Caco-2 (cell line): ENCODE measurements at regions not wholly inside any gene's neighbourhood (a gene's known extent, or its start where the extent isn't known, plus 50 kb on each side); places are given as distances from the start of the nearest gene placed in this dataset.

ENCODE experiments used
- BruUV-seq: library from RNA; stranded (reverse); fragments of 400-500 nt; replicated peaks from 2 replicates; lab custom pipeline; 2021; lab: Mats Ljungman, UMichigan
- CTCF ChIA-PET: fragments of 300-600 bp; sonication (Branson Sonifier 250); formaldehyde crosslinking; loops from one replicate; lab custom pipeline; 2022; ENCODE audit warnings: antibody characterized with exemption; lab: Charles Lee
- POLR2A ChIA-PET: fragments of 300-600 bp; sonication (Branson Sonifier 250); formaldehyde crosslinking; loops from one replicate; lab custom pipeline; 2022; ENCODE audit warnings: antibody characterized with exemption; lab: Charles Lee
- DNase-seq, 2 experiments: peaks; one replicate each; pipeline versions ENCODE4 v3.0.0 to v3.0.0-alpha.2; 2020 to 2022
- H3K27me3 ChIP-seq: replicated peaks from 2 replicates; pipeline ENCODE4 v1.6.0; 2011; ENCODE audit warnings: low read length; ENCODE audit not compliant: control insufficient read depth, insufficient read depth
- H3K36me3 ChIP-seq: 2 replicates; pipeline ENCODE4 v1.5.1; 2011; ENCODE audit warnings: low read length; ENCODE audit not compliant: control insufficient read depth, insufficient read depth
- H3K4me1 ChIP-seq: fragments of 250-450 bp; sonication (Bioruptor Pico); 2 replicates; pipeline ENCODE4 v1.5.1; 2020; ENCODE audit warnings: mild to moderate bottlenecking
- H3K4me3 ChIP-seq: 2 replicates; pipeline ENCODE4 v1.5.1; 2011; ENCODE audit warnings: low read depth, mild to moderate bottlenecking, control low read depth, low read length
- H3K9me3 ChIP-seq: fragments of 250-450 bp; sonication (Bioruptor Pico); 2 replicates; pipeline ENCODE4 v1.5.1; 2020; ENCODE audit warnings: mild to moderate bottlenecking, moderate library complexity
- H3K27ac Mint-ChIP-seq: one replicate; pipeline ENCODE4 v1.8.0; 2022; ENCODE audit warnings: mixed read lengths; ENCODE audit not compliant: unreplicated experiment
- H3K27me3 Mint-ChIP-seq: one replicate; pipeline ENCODE4 v1.8.0; 2022; ENCODE audit warnings: mixed read lengths; ENCODE audit not compliant: insufficient read depth, unreplicated experiment
- H3K36me3 Mint-ChIP-seq: one replicate; pipeline ENCODE4 v1.8.0; 2022; ENCODE audit warnings: mild to moderate bottlenecking, mixed read lengths; ENCODE audit not compliant: insufficient read depth, unreplicated experiment
- H3K4me1 Mint-ChIP-seq: one replicate; pipeline ENCODE4 v1.8.0; 2022; ENCODE audit warnings: low read depth, mixed read lengths; ENCODE audit not compliant: unreplicated experiment
- H3K4me3 Mint-ChIP-seq: one replicate; pipeline ENCODE4 v1.8.0; 2022; ENCODE audit warnings: mild to moderate bottlenecking, moderate library complexity, mixed read lengths; ENCODE audit not compliant: unreplicated experiment
- H3K9me3 Mint-ChIP-seq: one replicate; pipeline ENCODE4 v1.8.0; 2022; ENCODE audit warnings: mixed read lengths; ENCODE audit not compliant: unreplicated experiment
- intact Hi-C: fragments of 100-400 bp; cut with micrococcal nuclease; formaldehyde crosslinking; loops from one replicate; pipeline ENCODE4 v1.10.0; 2022; ENCODE audit not compliant: unreplicated experiment
- TF ChIP-seq, protein P1 (sequence below), 2 experiments: fragments of 200-600 bp in 1 of 2; IDR thresholded peaks; 1 replicate in 1 of 2; 2 replicates in 1 of 2; pipeline versions ENCODE4 v1.5.1 to v1.8.0; 2011 to 2022; ENCODE audit warnings: antibody characterized with exemption in 1 of 2, control low read depth in 1 of 2, inconsistent platforms in 1 of 2, low read depth in 1 of 2, low read length in 1 of 2, mild to moderate bottlenecking in 1 of 2, moderate library complexity in 1 of 2; ENCODE audit not compliant: insufficient read depth in 1 of 2, severe bottlenecking in 1 of 2, unreplicated experiment in 1 of 2

DNA sequence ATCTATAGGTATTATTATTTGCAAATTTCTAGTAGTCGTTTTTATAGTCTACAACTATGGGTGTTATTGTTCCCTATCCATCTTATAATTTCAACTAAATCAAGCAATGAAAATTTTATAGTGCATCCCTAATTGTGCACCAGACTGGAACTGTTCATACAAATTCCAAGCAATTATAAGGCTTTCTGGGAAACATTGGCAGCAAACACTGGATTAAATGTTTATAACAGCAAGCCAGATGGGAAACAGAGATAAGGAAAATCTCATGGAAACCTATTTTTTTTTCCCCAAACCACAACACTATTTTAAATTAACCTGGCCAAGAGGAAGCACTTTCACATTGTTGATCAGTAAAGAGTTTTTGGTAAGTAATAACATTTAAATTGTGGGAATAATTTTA, 524.3 kb downstream of the RASEF start:
- H3K4me1 Mint-ChIP-seq = no peaks in the 10 kb centered on the region
- H3K9me3 Mint-ChIP-seq = no peaks in the 10 kb centered on the region
- CTCF ChIA-PET = no interaction called here
- H3K27ac Mint-ChIP-seq = no peak overlapping the region
- POLR2A ChIA-PET = no interaction called here
- no peaks in the 10 kb centered on the region for H3K36me3 Mint-ChIP-seq
- intact Hi-C loops = no loop called here
- H3K4me1 ChIP-seq = no peaks in the 10 kb centered on the region
- no peaks in the 10 kb centered on the region for H3K9me3 ChIP-seq
- no peaks in the 10 kb centered on the region for H3K27me3 ChIP-seq
- H3K27me3 Mint-ChIP-seq = no peaks in the 10 kb centered on the region
- BruUV-seq = no TSS peak
- H3K4me3 Mint-ChIP-seq = no peak overlapping the region
- no peak for DNase-seq
- no peaks in the 10 kb centered on the region for H3K36me3 ChIP-seq
- TF ChIP-seq, protein P1, sequence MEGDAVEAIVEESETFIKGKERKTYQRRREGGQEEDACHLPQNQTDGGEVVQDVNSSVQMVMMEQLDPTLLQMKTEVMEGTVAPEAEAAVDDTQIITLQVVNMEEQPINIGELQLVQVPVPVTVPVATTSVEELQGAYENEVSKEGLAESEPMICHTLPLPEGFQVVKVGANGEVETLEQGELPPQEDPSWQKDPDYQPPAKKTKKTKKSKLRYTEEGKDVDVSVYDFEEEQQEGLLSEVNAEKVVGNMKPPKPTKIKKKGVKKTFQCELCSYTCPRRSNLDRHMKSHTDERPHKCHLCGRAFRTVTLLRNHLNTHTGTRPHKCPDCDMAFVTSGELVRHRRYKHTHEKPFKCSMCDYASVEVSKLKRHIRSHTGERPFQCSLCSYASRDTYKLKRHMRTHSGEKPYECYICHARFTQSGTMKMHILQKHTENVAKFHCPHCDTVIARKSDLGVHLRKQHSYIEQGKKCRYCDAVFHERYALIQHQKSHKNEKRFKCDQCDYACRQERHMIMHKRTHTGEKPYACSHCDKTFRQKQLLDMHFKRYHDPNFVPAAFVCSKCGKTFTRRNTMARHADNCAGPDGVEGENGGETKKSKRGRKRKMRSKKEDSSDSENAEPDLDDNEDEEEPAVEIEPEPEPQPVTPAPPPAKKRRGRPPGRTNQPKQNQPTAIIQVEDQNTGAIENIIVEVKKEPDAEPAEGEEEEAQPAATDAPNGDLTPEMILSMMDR (IDR thresholded peaks at IDR 0.05; ENCODE audit: insufficient read depth in 1 of 2, low read depth in 1 of 2, low read length in 1 of 2, severe bottlenecking in 1 of 2, unreplicated experiment in 1 of 2) = no peak
- no peak overlapping the region for H3K4me3 ChIP-seq

DNA sequence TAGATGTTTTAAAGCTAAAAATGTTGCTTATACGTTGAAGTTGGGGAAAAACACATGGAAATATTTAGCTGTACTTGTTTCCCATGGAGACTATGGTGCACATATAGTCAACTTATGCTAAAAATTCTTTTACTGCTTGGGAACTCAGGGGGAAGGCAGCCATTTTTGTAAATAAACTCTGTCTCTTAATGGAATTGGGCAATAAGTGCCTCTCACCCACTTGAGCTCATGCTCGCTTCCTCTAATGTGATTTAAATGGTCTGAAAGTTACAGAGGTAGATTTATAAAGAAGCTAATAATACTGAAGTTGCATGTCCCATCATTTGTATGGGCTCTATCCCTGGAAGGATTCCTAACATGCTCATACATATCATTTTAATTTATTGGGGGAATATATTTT, 523.8 kb downstream of the RASEF start:
- Histone ChIP-seq H3K27me3 (no peaks in the 10 kb centered on the region), H3K4me3 (no peak overlapping the region), H3K36me3 (no peaks in the 10 kb centered on the region), H3K9me3 (no peaks in the 10 kb centered on the region), H3K4me1 (no peaks in the 10 kb centered on the region)
- no peak overlapping the region for H3K27ac Mint-ChIP-seq
- no peaks in the 10 kb centered on the region for H3K36me3 Mint-ChIP-seq
- POLR2A ChIA-PET = no interaction called here
- intact Hi-C loops = no loop called here
- CTCF ChIA-PET = no interaction called here
- DNase-seq = no peak
- no peaks in the 10 kb centered on the region for H3K4me1 Mint-ChIP-seq
- BruUV-seq = no TSS peak
- TF ChIP-seq, protein P1 (IDR thresholded peaks at IDR 0.05; ENCODE audit: insufficient read depth in 1 of 2, low read depth in 1 of 2, low read length in 1 of 2, severe bottlenecking in 1 of 2, unreplicated experiment in 1 of 2) = no peak
- H3K4me3 Mint-ChIP-seq = no peak overlapping the region
- no peaks in the 10 kb centered on the region for H3K27me3 Mint-ChIP-seq
- H3K9me3 Mint-ChIP-seq = no peaks in the 10 kb centered on the region

DNA sequence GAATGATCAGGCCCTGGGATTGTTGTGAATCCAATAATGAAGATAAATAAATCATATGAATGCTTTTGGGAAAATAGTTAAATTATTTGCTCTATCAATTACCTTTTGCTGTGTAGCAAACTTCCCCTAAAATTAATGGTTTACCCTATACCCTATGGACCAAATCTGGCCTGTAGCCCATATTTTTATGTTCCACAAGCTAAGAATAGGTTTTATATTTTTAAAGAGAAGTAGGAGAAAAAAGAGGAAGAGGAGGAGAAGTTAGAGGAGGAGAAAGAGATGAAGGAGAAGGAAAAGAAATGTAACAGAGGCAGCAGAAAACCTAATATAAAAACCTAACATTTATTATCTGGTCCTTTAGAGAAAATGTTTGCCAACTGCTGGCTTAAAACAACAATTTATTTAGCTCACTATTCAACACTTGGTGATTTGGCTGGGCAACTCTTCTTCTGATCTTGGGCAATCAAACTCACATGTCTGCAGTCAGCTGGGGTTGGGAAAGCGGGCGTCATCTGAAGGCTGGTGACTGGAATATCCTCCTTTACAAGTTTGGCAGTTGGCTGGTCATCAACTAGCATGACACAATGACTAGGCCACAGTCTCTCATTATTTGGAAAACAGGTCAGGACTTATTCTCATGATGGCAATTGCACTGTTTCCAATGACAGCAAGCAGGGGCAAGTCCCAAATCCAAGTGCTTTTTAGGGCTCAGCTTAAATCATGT, 522.9 kb downstream of the RASEF start:
- intact Hi-C loops = no loop called here
- Mint-ChIP-seq H3K4me3 (no peak overlapping the region), H3K9me3 (no peaks in the 10 kb centered on the region), H3K36me3 (no peaks in the 10 kb centered on the region), H3K27ac (no peak overlapping the region), H3K27me3 (no peaks in the 10 kb centered on the region), H3K4me1 (no peaks in the 10 kb centered on the region)
- Histone ChIP-seq H3K36me3 (no peaks in the 10 kb centered on the region), H3K4me1 (no peaks in the 10 kb centered on the region), H3K9me3 (no peaks in the 10 kb centered on the region), H3K27me3 (no peaks in the 10 kb centered on the region), H3K4me3 (no peak overlapping the region)
- CTCF ChIA-PET = no interaction called here
- POLR2A ChIA-PET = interaction anchor here (0.6 kb wide), 1 partner anchor 333 kb away, joined by 4 read pairs; no protein-coding TSS in a partner anchor
- BruUV-seq = no TSS peak
- no peak for DNase-seq
- TF ChIP-seq, protein P1 (IDR thresholded peaks at IDR 0.05; ENCODE audit: insufficient read depth in 1 of 2, low read depth in 1 of 2, low read length in 1 of 2, severe bottlenecking in 1 of 2, unreplicated experiment in 1 of 2) = no peak
